ENCODE measurements at regions not wholly inside any gene's neighbourhood (a gene's known extent, or its start where the extent isn't known, plus 50 kb on each side); places are given as distances from the start of the nearest gene placed in this dataset.

DNA sequence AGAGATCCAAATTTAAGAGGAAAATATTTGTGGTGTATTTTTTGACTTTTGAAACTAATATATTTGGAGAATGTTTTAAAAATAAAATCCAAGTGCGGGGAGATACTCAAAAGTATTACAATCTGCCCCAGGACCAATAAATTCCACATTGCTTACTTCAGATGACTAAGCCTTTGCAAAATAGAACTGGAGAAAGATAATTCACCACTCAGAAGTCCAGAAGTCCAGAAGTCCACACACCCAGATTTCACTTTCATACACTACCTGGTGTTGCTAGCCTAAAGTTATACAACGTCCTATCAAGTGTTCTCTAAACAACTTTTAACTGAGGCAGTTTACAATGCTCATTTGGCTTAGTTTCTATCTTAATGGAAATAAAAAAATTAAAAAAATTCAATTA lies 487.0 kb upstream of the SEMA3D start:
- Histone ChIP-seq H3K27ac (ENCODE audit: low read length) (no peak overlapping the region), H3K4me2 (ENCODE audit: low read length) (no peak overlapping the region), H3K9me3 (ENCODE audit: low read length) (no peaks in the 10 kb centered on the region), H3K4me3 (ENCODE audit: low read length) (no peak overlapping the region), H4K20me1 (ENCODE audit: insufficient read depth) (no peaks in the 10 kb centered on the region), H3F3A (ENCODE audit: insufficient read depth, low read length, poor library complexity, severe bottlenecking) (no peaks in the 10 kb centered on the region), H3K36me3 (ENCODE audit: insufficient read depth, low read length) (no peaks in the 10 kb centered on the region), H2AFZ (ENCODE audit: low read depth, low read length) (no peak overlapping the region), H3K27me3 (ENCODE audit: insufficient read depth, low read depth, low read length) (no peaks in the 10 kb centered on the region), H3K9me2 (ENCODE audit: insufficient read depth, low read length) (no peaks in the 10 kb centered on the region), H3K9ac (ENCODE audit: low read length) (no peak overlapping the region), H3K79me2 (replicated peaks; ENCODE audit: insufficient read depth, low read length) (no peaks in the 10 kb centered on the region)
- TF ChIP-seq POLR2AphosphoS5 (IDR thresholded peaks at IDR 0.05) (no peak), EZH2 (IDR thresholded peaks at IDR 0.05; ENCODE audit: borderline replicate concordance, insufficient read depth, low read length, poor library complexity, severe bottlenecking) (no peak), CTCF (IDR thresholded peaks at IDR 0.05; ENCODE audit: poor library complexity, severe bottlenecking) (no peak), RAD21 (conservative IDR thresholded peaks at IDR 0.05) (no peak), MXI1 (conservative IDR thresholded peaks at IDR 0.05; ENCODE audit: poor library complexity, severe bottlenecking) (no peak)

GRCh38 chr7:85669225-85669624 lies 482.4 kb upstream of the SEMA3D start:
- Histone ChIP-seq H3K9me2 (ENCODE audit: insufficient read depth, low read length) (no peaks in the 10 kb centered on the region), H3F3A (ENCODE audit: insufficient read depth, low read length, poor library complexity, severe bottlenecking) (no peaks in the 10 kb centered on the region), H3K4me2 (ENCODE audit: low read length) (no peak overlapping the region), H3K9ac (ENCODE audit: low read length) (no peak overlapping the region), H3K27me3 (ENCODE audit: insufficient read depth, low read depth, low read length) (no peaks in the 10 kb centered on the region), H2AFZ (ENCODE audit: low read depth, low read length) (no peak overlapping the region), H3K27ac (ENCODE audit: low read length) (no peak overlapping the region), H3K79me2 (replicated peaks; ENCODE audit: insufficient read depth, low read length) (no peaks in the 10 kb centered on the region), H3K36me3 (ENCODE audit: insufficient read depth, low read length) (no peaks in the 10 kb centered on the region), H3K4me3 (ENCODE audit: low read length) (no peak overlapping the region), H3K9me3 (ENCODE audit: low read length) (no peaks in the 10 kb centered on the region), H4K20me1 (ENCODE audit: insufficient read depth) (no peaks in the 10 kb centered on the region)
- TF ChIP-seq CTCF (IDR thresholded peaks at IDR 0.05; ENCODE audit: poor library complexity, severe bottlenecking), result no peak
- TF ChIP-seq RAD21 (conservative IDR thresholded peaks at IDR 0.05), result no peak
- TF ChIP-seq EZH2 (IDR thresholded peaks at IDR 0.05; ENCODE audit: borderline replicate concordance, insufficient read depth, low read length, poor library complexity, severe bottlenecking), result no peak
- TF ChIP-seq, protein P1, sequence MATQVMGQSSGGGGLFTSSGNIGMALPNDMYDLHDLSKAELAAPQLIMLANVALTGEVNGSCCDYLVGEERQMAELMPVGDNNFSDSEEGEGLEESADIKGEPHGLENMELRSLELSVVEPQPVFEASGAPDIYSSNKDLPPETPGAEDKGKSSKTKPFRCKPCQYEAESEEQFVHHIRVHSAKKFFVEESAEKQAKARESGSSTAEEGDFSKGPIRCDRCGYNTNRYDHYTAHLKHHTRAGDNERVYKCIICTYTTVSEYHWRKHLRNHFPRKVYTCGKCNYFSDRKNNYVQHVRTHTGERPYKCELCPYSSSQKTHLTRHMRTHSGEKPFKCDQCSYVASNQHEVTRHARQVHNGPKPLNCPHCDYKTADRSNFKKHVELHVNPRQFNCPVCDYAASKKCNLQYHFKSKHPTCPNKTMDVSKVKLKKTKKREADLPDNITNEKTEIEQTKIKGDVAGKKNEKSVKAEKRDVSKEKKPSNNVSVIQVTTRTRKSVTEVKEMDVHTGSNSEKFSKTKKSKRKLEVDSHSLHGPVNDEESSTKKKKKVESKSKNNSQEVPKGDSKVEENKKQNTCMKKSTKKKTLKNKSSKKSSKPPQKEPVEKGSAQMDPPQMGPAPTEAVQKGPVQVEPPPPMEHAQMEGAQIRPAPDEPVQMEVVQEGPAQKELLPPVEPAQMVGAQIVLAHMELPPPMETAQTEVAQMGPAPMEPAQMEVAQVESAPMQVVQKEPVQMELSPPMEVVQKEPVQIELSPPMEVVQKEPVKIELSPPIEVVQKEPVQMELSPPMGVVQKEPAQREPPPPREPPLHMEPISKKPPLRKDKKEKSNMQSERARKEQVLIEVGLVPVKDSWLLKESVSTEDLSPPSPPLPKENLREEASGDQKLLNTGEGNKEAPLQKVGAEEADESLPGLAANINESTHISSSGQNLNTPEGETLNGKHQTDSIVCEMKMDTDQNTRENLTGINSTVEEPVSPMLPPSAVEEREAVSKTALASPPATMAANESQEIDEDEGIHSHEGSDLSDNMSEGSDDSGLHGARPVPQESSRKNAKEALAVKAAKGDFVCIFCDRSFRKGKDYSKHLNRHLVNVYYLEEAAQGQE (IDR thresholded peaks at IDR 0.05; ENCODE audit: borderline replicate concordance), result no peak
- no peak for TF ChIP-seq SMC3 (conservative IDR thresholded peaks at IDR 0.05; ENCODE audit: poor library complexity)
- no peak for TF ChIP-seq POLR2AphosphoS5 (IDR thresholded peaks at IDR 0.05)
- TF ChIP-seq MXI1 (conservative IDR thresholded peaks at IDR 0.05; ENCODE audit: poor library complexity, severe bottlenecking), result no peak
- no peak for TF ChIP-seq EP300 (conservative IDR thresholded peaks at IDR 0.05; ENCODE audit: poor library complexity, severe bottlenecking)
- TF ChIP-seq TAF1 (IDR thresholded peaks at IDR 0.05; ENCODE audit: low read depth), result no peak
